Thoracic aorta (tissue), 2 donors: ENCODE measurements at regions not wholly inside any gene's neighbourhood (a gene's known extent, or its start where the extent isn't known, plus 50 kb on each side); places are given as distances from the start of the nearest gene placed in this dataset.
"Not testable (repeated sequence)": the region's sequence is repeated elsewhere in the genome, so short reads cannot be mapped to it uniquely, and the experiment has no call there.

ENCODE experiments used
- ATAC-seq: fragments of 150-250 bp; one replicate; pipeline ENCODE4 v1.8.0; 2017; ENCODE audit warnings: low read depth; ENCODE audit not compliant: insufficient number of reproducible peaks, low FRiP score
- DNase-seq: peaks from one replicate; pipeline ENCODE4 v3.0.0-alpha.2; 2020; ENCODE audit warnings: low spot score
- H3K27ac ChIP-seq, 2 donors: fragments of 200-600 bp; sonication (generic); 1 replicate in 1 of 2; 2 replicates in 1 of 2; pipeline ENCODE4 v1.5.1; 2016; ENCODE audit warnings: mild to moderate bottlenecking in 2 of 2, moderate library complexity in 2 of 2
- H3K27me3 ChIP-seq: fragments of 200-600 bp; sonication (generic); replicated peaks from 2 replicates; pipeline ENCODE4 v1.6.0; 2016; ENCODE audit warnings: mild to moderate bottlenecking; ENCODE audit not compliant: insufficient read depth
- H3K36me3 ChIP-seq: fragments of 200-600 bp; sonication (generic); one replicate; pipeline ENCODE4 v1.5.1; 2016
- H3K4me1 ChIP-seq, 2 donors: fragments of 200-600 bp; sonication (generic); 1 replicate in 1 of 2; 2 replicates in 1 of 2; pipeline versions ENCODE4 v1.5.1 to v1.6.0; 2016; ENCODE audit warnings: low read depth in 2 of 2, mild to moderate bottlenecking in 1 of 2; ENCODE audit not compliant: control insufficient read depth in 1 of 2
- H3K4me3 ChIP-seq: fragments of 200-600 bp; sonication (generic); 2 replicates; pipeline ENCODE4 v1.5.1; 2016; ENCODE audit warnings: mild to moderate bottlenecking
- H3K9me3 ChIP-seq: fragments of 200-600 bp; sonication (generic); 2 replicates; pipeline ENCODE4 v1.5.1; 2016
- CTCF ChIP-seq: fragments of 200-600 bp; sonication (generic); IDR thresholded peaks from one replicate; pipeline ENCODE4 v1.5.1; 2019; ENCODE audit warnings: antibody characterized with exemption

DNA sequence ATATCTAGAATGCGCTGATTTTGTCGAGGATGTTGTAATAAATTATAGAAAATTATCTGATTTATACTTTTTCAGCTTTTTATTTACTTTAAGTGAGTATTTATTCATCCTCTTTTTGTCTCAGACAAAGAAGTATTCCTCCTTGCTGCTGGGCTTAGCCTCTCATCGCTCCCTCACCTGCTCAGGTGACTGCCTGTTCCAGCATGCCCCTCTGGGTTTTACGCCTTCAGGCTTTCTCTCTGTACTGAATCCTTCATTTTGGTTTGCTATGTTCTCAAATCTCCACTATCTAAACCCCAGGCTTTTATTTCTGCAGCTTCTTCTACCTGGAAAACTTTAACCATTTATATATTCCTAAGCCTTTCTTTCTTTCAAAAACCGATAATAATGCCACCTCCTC is 1650.9 kb upstream of the SEL1L start:
- Histone ChIP-seq H3K4me3 (no peak overlapping the region), H3K9me3 (no peaks in the 10 kb centered on the region), H3K36me3 (no peaks in the 10 kb centered on the region), H3K27me3 (no peaks in the 10 kb centered on the region), H3K4me1 (no peaks in the 10 kb centered on the region), H3K27ac (no peak overlapping the region)
- ATAC-seq (no peak), DNase-seq (no peak)
- TF ChIP-seq CTCF, result no peak

- not testable (repeated sequence) for H3K27me3 ChIP-seq, H3K36me3 ChIP-seq, H3K9me3 ChIP-seq, ATAC-seq, DNase-seq, H3K4me3 ChIP-seq, H3K27ac ChIP-seq, H3K4me1 ChIP-seq
Measured at GRCh38 chr14:83188311-83188710, 1654.7 kb upstream of the SEL1L start.

GRCh38 chr14:83196236-83196635 is 1662.6 kb upstream of the SEL1L start:
- H3K4me1 ChIP-seq, result no peaks in the 10 kb centered on the region
- ATAC-seq, result no peak
- no peak for TF ChIP-seq CTCF
- H3K27ac ChIP-seq, result no peak overlapping the region
- H3K9me3 ChIP-seq, result no peaks in the 10 kb centered on the region
- no peak for DNase-seq
- H3K36me3 ChIP-seq, result no peaks in the 10 kb centered on the region
- H3K4me3 ChIP-seq, result no peak overlapping the region
- no peaks in the 10 kb centered on the region for H3K27me3 ChIP-seq

DNA sequence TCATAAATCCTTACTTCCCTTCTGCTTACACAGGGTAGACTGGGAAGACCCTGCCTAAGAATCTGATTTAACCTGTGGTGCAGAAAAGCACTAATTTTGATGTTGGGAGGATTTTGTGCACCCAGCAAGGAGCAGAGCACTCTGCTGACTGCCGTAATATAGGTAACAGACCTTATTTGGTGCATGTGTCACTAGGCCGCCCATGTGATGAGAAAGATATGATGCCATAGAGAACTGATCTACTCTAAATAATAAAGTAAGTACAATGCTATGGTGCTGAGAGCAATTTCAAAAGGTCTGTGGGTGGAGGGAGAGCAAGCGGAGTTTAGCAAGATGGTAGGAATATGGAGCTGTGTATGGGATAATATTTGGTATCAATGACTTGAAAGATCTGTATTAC is 1663.6 kb upstream of the SEL1L start:
- H3K4me3 ChIP-seq, result no peak overlapping the region
- TF ChIP-seq CTCF, result no peak
- H3K4me1 ChIP-seq, result no peaks in the 10 kb centered on the region
- no peak for DNase-seq
- no peaks in the 10 kb centered on the region for H3K9me3 ChIP-seq
- no peaks in the 10 kb centered on the region for H3K27me3 ChIP-seq
- ATAC-seq, result no peak
- H3K36me3 ChIP-seq, result no peaks in the 10 kb centered on the region
- H3K27ac ChIP-seq, result no peak overlapping the region

DNA sequence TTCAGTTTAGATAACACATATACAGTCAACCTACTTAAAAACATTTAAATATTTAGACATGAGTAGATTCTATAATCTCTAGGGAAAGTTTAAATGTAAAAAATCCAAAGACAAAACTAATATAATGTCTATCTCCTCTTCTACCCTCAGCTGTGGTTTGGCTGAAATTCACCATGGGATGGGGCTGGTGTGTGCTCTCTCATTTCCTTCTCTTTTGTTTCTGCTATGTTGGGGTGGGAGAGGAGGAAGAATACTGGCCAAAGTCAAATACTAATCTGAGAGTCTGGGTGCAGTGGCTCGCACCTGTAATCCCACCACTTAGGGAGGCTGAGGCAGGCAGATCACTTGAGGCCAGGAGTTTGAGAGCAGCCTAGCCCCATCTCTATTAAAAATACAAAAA is 1673.9 kb upstream of the SEL1L start:
- DNase-seq (no peak), ATAC-seq (no peak)
- no peaks in the 10 kb centered on the region for H3K27me3 ChIP-seq
- no peak overlapping the region for H3K4me3 ChIP-seq
- no peak overlapping the region for H3K27ac ChIP-seq
- no peaks in the 10 kb centered on the region for H3K36me3 ChIP-seq
- H3K9me3 ChIP-seq, result no peaks in the 10 kb centered on the region
- no peaks in the 10 kb centered on the region for H3K4me1 ChIP-seq
- TF ChIP-seq CTCF, result no peak

GRCh38 chr14:83208341-83208740 is 1674.7 kb upstream of the SEL1L start:
- ATAC-seq (no peak), DNase-seq (no peak)
- no peak overlapping the region for H3K27ac ChIP-seq
- no peaks in the 10 kb centered on the region for H3K9me3 ChIP-seq
- H3K27me3 ChIP-seq, result no peaks in the 10 kb centered on the region
- no peaks in the 10 kb centered on the region for H3K36me3 ChIP-seq
- H3K4me1 ChIP-seq, result no peaks in the 10 kb centered on the region
- TF ChIP-seq CTCF, result no peak
- H3K4me3 ChIP-seq, result no peak overlapping the region
